ENCODE measurements at regions not wholly inside any gene's neighbourhood (a gene's known extent, or its start where the extent isn't known, plus 50 kb on each side); places are given as distances from the start of the nearest gene placed in this dataset.

DNA sequence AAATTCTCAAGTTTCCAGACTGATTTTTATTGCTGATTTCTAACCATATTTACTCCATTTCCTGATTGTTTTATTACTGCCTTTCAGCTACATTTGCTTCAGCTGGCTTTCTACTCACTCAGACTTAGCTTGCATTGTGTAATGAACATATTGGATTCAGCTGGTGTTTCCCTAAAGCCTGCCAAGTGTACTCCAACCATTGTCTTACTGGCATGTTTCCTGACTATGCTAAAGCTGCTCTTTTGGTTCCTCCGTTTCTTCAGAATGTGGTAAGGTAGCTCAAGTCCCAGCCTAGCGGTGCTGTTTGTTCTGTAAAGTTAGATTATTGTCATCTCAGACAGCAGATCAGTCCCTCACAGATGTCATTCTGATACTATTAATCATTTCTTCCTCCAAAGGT is 53.1 kb upstream of the GLRA2 start:
- no peak for DNase-seq (ENCODE audit: low spot score)
- intact Hi-C loops (cut with DNase I) = no loop called here

DNA sequence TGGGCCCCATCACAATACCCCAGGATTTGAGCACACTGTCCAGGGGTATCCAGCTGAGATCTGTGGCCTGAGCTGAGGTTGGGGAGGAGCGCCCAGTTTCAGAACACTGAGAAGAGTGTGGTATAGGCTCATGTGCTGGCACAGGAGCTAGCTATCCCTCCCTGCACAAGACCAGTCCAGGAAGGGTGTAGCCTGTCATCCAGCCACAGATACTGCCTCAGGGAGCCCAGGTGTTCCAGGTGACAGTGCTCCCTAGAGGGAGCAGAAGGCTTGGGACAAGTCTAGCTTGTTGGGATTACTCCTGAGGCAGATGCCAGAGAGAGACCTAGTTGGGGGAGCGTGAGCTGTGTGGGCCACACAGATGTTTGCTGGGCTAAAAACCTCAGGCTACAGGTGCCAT is 79.6 kb upstream of the GLRA2 start:
- intact Hi-C loops (cut with DNase I) = no loop called here
- no peak for DNase-seq (ENCODE audit: low spot score)

DNA sequence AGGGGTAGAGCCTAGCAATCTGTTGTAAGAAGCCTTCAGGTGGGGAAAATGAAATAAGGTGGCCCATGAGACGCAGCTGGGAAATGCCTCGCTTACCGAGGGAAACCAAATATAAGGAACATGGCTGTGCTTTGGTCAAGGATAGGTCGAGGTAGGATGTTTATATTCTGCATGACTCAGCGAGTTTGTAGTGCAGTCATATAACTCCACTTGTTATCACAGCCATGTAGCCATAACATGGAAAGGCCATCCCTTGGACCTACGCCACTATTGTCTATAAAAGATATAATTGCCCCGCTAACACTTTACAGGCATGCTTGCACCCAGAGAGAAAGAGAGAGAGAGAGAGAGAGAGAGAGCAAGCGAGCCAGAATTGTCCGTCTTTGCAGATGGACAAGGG is 80.9 kb upstream of the GLRA2 start:
- intact Hi-C loops (cut with DNase I) = no loop called here
- no peak for DNase-seq (ENCODE audit: low spot score)

DNA sequence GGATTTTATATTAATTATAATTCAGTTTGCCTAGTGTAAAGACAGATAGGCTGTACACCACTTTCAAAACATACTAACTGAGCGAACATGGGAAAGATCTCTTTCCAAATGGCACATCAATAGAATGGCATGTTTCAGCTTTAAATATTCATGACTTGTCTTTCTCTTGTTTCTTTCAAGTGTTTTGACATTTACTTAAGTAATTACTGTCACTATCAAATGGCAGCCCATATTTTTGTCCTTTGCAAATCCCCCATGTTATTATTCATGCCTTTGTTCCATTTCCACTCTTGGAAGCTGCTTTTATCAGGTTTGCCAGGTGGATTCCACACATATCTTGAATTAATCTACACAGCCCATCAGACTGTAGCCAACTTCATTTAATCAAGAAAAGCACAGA is 89.2 kb upstream of the GLRA2 start:
- intact Hi-C loops (cut with DNase I) = no loop called here
- no peak for DNase-seq (ENCODE audit: low spot score)

- intact Hi-C loops (cut with DNase I) = no loop called here
- DNase-seq (ENCODE audit: low spot score) = no peak
Observed at GRCh38 chrX:14427614-14428013, 101.7 kb upstream of the GLRA2 start.

- intact Hi-C loops (cut with DNase I) = no loop called here
- DNase-seq (ENCODE audit: low spot score) = no peak
Observed at GRCh38 chrX:14420841-14421240, 108.5 kb upstream of the GLRA2 start.

GRCh38 chrX:14412686-14413085 is 116.7 kb upstream of the GLRA2 start:
- intact Hi-C loops (cut with DNase I) = no loop called here
- no peak for DNase-seq (ENCODE audit: low spot score)

DNA sequence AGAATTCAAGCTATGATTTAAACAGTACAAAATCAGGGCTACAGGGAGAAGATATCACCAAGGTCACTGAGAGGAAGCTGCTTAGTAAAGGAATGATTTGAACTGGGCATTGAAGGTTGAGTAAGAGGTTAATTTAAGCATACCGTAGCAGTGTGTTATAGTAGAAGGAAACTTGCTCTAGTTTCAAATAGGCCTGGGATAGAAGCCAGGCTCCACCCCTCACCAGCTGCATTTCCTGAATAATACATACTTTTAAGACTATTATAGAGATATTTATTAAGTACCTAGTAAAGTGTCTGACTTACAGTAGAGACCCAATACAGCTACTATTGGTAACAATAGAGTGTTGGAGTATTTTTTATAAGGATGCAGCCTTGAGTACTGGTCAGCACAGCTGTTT is 118.0 kb upstream of the GLRA2 start:
- intact Hi-C loops (cut with DNase I) = no loop called here
- no peak for DNase-seq (ENCODE audit: low spot score)

GRCh38 chrX:14409341-14409740 is 120.0 kb upstream of the GLRA2 start:
- intact Hi-C loops (cut with DNase I) = no loop called here

GRCh38 chrX:14406225-14406624 is 123.1 kb upstream of the GLRA2 start:
- intact Hi-C loops (cut with DNase I) = no loop called here
- DNase-seq (ENCODE audit: low spot score) = no peak

More at GRCh38 chrX:14409341-14409740, 120.0 kb upstream of the GLRA2 start:
- no peak for DNase-seq (ENCODE audit: low spot score)

DNA sequence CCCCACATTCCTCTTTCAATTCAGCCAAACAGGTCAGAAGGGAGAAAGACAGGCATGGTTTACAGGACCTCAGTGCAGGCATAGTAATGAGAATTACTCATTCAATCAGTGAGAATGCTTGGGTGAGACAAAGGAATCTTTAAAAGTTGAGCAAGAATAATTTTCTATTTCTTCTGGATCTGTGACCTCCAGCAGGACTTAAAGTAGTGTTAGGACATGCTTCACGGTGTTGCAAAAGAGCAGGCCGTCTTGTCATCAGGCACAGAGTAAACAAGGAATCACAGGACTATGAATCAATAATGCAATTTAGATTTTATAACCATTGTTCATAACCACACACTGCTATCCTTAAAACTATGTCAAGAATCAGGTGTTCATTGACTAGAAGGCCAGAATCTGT is 130.6 kb upstream of the GLRA2 start:
- DNase-seq (ENCODE audit: low spot score) = no peak
- intact Hi-C loops (cut with DNase I) = no loop called here

DNA sequence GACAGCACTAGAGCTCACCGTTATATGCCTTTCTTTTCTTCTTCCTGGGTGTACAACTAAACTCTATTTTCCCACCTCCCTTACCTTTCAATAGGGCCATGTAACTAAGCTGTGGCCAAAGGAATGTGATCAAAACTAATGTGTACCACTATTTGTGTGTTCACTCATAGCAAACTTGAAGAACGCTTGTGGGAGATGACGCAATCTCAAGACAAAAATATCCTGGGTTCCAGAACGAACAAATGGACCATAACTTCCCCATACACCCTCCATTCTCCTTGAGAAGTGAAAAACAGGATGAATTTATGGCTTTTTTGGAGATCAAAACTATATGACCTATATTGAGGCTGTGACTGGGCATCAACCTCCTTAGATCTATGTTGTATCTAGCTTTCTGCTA is 139.7 kb upstream of the GLRA2 start:
- DNase-seq (ENCODE audit: low spot score) = no peak
- intact Hi-C loops (cut with DNase I) = no loop called here

GRCh38 chrX:14386981-14387380 is 142.4 kb upstream of the GLRA2 start:
- DNase-seq (ENCODE audit: low spot score) = no peak
- intact Hi-C loops (cut with DNase I) = no loop called here

DNA sequence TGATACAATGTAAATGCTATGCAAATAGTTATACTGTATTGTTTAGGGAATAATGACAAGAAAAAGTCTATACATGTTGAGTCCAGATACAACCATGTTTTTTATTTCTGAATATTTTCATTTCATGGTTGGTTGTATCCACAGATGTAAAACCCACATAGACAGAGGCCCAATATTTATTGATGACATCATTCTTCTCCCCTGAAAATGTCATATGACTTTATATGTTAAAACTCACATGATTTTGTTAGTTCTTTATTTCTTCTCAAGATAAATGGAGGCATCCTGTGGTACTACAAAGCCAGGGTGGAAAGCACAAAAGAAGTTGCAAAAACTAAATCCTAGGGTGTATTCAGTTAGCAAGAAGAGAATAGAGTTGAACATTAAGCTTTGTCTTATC is 149.3 kb upstream of the GLRA2 start:
- intact Hi-C loops (cut with DNase I) = no loop called here
- no peak for DNase-seq (ENCODE audit: low spot score)

GRCh38 chrX:14377427-14377826 is 151.9 kb upstream of the GLRA2 start:
- no peak for DNase-seq (ENCODE audit: low spot score)
- intact Hi-C loops (cut with DNase I) = no loop called here

DNA sequence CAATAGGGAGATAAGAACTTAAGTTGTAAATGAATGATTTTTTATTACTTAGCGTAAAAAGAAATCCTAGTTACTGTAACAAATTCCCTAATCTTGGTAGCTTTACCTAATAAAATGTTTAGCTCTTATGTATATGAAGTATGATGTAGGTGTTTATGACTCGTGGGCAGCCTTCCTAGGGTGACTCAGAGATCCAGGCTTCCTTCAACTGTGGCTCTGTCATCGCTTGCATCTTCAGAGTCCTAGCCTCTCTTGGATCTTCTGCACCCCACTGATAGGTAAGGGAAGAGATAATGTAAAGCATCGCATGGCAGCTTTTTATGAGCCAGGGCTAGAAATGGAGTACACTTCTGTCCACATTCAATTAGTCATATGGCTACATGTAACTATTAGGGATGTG is 165.6 kb upstream of the GLRA2 start:
- intact Hi-C loops (cut with DNase I) = no loop called here
- no peak for DNase-seq (ENCODE audit: low spot score)

DNA sequence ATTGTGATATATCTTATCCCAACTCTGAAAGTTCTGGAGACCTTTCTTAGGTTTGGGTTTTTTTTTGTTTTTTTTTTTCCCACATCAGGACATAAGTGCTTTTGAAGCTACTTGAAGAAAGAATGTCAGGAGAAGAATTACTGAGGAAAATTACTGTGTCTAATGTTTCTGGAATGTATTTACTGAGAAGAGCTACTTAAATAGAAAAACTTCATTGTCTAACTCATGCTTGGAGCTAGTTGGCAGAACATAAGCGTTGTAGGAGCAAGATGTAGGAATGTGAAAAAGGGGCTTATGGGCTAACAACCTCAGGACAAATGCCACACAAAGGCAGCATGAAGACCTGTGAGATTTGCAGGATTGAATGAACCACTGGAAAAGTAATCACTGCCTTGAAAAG is 166.6 kb upstream of the GLRA2 start:
- intact Hi-C loops (cut with DNase I) = loop anchor here in 1 of 2 donors (1.0 kb wide), 1 partner anchor 29 kb away; no protein-coding TSS in a partner anchor
- no peak for DNase-seq (ENCODE audit: low spot score)

GRCh38 chrX:14361435-14361834 is 167.9 kb upstream of the GLRA2 start:
- DNase-seq (ENCODE audit: low spot score) = no peak
- intact Hi-C loops (cut with DNase I) = no loop called here

DNA sequence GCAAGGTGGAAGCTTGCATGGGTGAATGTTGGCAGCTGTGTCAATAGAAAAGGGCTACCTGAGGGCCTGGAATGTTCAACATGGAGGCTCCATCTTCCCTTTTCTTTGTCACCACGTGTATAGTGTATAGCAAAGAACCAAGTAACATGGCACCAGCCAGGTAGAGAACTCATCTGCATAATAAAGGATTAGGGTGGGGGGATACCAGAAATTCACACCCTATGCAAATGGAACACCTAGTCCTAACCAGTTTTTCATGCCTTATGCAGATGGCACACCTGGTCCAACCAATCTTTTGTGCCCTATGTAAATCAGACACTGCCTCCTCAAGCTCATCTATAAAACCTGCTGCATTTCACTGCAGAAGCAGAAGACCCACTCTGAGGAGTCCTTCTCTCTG is 169.6 kb upstream of the GLRA2 start:
- no peak for DNase-seq (ENCODE audit: low spot score)
- intact Hi-C loops (cut with DNase I) = no loop called here

DNA sequence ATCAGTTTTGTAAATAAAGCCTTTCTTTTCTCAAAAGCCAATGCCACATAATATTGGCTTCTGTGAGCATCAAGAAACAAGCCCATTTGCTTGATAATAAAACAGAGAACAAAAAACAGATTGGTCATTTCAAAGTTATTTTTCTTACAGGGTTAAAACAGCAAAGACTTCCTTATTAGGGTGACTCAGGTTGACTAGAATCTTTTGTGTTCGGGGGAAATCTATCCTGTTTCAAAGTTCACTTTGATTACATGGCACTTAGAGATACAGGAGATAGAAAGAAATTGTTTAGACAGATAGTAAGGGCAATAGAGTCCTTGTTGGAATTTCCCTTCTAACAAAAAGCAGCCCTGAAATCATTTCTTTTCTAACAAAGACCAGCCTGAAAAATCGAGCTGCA is 170.0 kb upstream of the GLRA2 start:
- intact Hi-C loops (cut with DNase I) = no loop called here
- no peak for DNase-seq (ENCODE audit: low spot score)

DNA sequence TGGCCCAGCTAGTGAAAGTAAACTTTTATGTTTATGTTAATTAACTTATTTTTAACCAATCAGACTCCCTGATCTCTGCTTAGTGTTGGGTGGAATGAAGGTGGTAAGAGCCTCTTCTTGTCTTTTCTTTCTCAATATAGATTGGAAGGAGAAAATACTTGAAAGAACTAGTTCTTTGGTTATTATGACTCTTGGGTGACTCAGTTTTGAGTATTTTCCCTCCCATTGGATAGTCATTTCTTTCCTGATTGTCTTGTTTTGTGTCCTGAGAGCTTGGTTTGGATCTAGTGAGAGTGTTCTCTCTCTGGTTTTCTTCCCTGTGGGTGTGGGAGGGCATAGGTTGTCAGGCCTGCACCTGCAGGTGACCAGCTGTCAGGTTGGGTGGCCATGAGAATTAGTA is 172.0 kb upstream of the GLRA2 start:
- DNase-seq (ENCODE audit: low spot score) = no peak

GRCh38 chrX:14356401-14356800 is 172.9 kb upstream of the GLRA2 start:
- intact Hi-C loops (cut with DNase I) = no loop called here

More for the DNA sequence above, 172.0 kb upstream of the GLRA2 start:
- intact Hi-C loops (cut with DNase I) = no loop called here

More at GRCh38 chrX:14356401-14356800, 172.9 kb upstream of the GLRA2 start:
- no peak for DNase-seq (ENCODE audit: low spot score)
